EL (cell line): ENCODE measurements at regions not wholly inside any gene's neighbourhood (a gene's known extent, or its start where the extent isn't known, plus 50 kb on each side); places are given as distances from the start of the nearest gene placed in this dataset.
"Not testable (repeated sequence)": the region's sequence is repeated elsewhere in the genome, so short reads cannot be mapped to it uniquely, and the experiment has no call there.

ENCODE experiments used
- DNase-seq: peaks from one replicate; pipeline ENCODE4 v3.0.0-alpha.2; 2016

DNA sequence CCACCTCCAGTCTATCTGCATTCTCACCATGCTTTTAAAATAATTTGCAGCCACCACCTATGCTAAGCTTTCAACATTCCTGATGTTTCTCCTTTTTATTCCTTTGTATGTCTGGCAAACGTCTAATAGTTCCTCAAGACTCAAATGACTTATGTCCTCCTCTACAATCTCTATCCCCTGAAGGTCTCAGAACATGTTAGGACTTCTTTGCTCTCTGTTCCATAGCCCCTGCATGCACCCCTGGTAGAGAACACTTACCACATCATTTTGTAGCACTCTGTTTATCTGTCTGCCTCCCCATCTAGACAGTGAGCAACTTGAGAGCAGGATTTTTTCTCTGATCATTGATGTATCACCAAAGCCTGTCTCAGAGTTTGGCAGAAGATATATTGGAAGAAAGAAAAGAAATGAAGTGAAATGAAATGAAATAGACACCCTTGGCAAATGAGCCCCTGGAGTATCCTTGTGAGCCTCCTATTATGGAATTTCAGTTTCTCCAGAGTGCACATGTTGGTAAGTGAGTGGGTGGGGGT is 1231.2 kb upstream of the FLRT2 start:
- DNase-seq, result no peak

DNA sequence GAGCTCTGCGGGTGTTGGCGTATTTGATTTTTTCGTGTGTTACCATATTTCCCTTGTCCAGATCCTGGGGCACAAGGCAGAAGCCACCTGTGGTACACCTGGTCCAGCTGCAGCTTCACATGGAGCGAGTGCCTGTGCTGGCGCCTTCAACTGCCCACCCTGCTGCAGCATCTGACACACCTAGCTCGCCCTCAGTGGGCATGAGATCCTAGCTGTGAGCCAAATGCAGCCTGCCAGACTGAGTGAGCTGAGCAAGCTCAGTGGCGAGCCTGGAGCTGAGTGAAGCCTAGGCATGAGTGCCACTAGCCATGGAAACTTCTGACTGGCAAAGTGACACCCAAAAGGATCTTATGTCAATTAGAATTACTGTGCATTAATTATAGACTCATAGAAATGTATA is 1226.8 kb upstream of the FLRT2 start:
- no peak for DNase-seq

GRCh38 chr14:84312551-84312950 is 1217.4 kb upstream of the FLRT2 start:
- DNase-seq, result no peak

- no peak for DNase-seq
Measured at GRCh38 chr14:84323450-84323849, 1206.5 kb upstream of the FLRT2 start.

- DNase-seq, result no peak
Measured at GRCh38 chr14:84323978-84324377, 1206.0 kb upstream of the FLRT2 start.

GRCh38 chr14:84336433-84336832 is 1193.5 kb upstream of the FLRT2 start:
- no peak for DNase-seq

GRCh38 chr14:84340938-84341337 is 1189.0 kb upstream of the FLRT2 start:
- DNase-seq, result no peak

DNA sequence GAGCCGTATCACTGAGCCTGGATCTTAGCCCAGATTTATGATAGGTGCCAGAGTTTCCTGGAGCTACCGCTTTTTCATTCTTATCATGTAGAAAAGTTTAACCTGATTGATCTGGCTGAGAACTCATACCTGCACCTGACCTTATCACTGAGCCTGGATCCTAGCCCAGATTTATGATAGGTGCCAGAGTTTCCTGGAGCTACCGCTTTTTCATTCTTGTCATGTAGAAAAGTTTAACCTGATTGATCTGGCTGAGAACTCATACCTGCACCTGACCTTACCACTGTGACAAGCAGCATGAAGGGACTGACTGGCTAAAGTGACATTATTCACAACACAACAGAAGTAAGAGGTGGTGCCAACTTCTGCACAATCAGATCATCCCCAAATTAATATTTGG is 1188.1 kb upstream of the FLRT2 start:
- DNase-seq, result not testable (repeated sequence)

DNA sequence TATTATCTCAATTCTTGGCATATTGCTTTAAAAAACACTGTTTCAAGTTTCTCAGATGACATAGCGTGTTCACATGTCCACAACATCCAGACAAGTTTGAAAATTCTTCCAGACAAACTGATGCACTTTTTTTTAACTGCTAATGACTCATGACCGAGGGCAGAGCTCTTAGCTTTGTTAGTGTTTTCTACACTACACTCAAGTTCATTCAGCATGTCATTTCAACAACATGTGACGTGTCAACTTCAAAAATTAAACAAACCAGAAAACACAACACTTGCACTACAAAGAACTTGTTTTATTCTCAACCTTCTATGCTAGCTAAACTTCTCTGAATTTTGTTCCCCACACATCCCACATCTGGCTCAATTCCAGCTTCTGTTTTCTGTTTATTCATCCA is 1186.3 kb upstream of the FLRT2 start:
- DNase-seq, result no peak

- DNase-seq, result no peak
Measured at GRCh38 chr14:84351646-84352045, 1178.3 kb upstream of the FLRT2 start.

DNA sequence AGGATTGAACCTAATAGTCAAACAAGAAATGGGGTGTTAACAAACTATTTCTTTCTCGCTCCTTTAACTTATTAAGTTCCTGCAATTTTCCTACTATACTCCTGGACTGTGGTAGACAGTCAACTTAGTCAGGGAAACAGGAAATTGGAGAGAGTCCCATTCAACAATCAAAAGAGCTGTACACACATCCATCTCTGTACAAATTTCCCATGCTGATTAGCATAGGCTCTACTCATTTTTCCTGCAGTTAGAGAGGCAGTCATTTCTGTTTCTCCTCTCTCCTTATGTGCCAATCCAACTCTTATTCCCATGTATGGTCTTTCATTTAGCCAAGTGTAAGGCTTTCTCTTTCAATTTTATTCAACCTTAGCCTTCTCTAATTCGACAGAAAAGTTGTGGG is 1168.5 kb upstream of the FLRT2 start:
- DNase-seq, result no peak

GRCh38 chr14:84375235-84375634 is 1154.7 kb upstream of the FLRT2 start:
- peak; percentile 2 for DNase-seq

- DNase-seq, result no peak
Measured at GRCh38 chr14:84390010-84390409, 1139.9 kb upstream of the FLRT2 start.

GRCh38 chr14:84397631-84398030 is 1132.3 kb upstream of the FLRT2 start:
- DNase-seq, result no peak

GRCh38 chr14:84399296-84399910 is 1130.5 kb upstream of the FLRT2 start:
- no peak for DNase-seq

DNA sequence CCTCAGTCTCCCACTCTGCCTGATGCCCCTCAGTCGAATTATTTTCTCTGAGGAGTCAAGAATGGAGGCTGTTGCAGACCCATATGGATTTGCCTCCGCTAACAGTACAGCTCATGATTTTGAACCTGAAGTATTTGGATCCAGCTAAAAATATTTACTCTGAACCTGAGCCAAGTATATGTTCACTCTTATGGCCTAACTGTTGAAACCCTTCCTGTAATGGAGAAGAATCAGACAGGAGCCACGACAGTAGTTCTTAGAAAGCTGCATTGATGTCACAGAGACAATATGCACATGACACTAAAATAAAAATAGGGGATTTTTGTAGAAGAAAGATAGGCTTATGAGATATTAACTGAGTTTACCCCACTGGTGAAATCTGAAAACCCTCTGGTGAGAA is 1128.3 kb upstream of the FLRT2 start:
- no peak for DNase-seq

- DNase-seq, result no peak
Measured at GRCh38 chr14:84403585-84403984, 1126.4 kb upstream of the FLRT2 start.

- DNase-seq, result no peak
Measured at GRCh38 chr14:84404246-84404645, 1125.7 kb upstream of the FLRT2 start.

GRCh38 chr14:84409435-84409834 is 1120.5 kb upstream of the FLRT2 start:
- DNase-seq, result peak; percentile 5

GRCh38 chr14:84410344-84410743 is 1119.6 kb upstream of the FLRT2 start:
- no peak for DNase-seq

DNA sequence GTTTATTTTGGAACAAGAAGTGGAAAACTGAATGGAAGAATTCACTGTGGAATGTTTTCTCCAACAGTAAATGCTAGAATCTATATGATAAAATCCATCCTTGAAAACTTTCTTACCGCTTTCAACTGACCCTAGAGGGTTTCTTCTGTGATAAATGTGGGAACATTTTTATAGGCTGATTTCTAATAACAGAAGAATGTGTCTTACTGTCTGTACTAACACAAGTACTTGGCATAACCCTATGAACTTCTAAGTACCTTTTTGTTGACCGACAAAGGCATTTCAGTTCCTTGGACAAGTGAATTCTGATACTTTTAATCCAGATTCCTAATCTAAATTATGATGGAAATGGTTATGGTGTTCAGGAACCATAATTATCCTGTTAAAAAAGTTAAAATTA is 1109.7 kb upstream of the FLRT2 start:
- no peak for DNase-seq

GRCh38 chr14:84421621-84422020 is 1108.3 kb upstream of the FLRT2 start:
- no peak for DNase-seq

- DNase-seq, result no peak
Measured at GRCh38 chr14:84425968-84426367, 1104.0 kb upstream of the FLRT2 start.

GRCh38 chr14:84432676-84433075 is 1097.3 kb upstream of the FLRT2 start:
- no peak for DNase-seq

- DNase-seq, result no peak
Measured at GRCh38 chr14:84433961-84434360, 1096.0 kb upstream of the FLRT2 start.
